ENCODE measurements at regions not wholly inside any gene's neighbourhood (a gene's known extent, or its start where the extent isn't known, plus 50 kb on each side); places are given as distances from the start of the nearest gene placed in this dataset.

DNA sequence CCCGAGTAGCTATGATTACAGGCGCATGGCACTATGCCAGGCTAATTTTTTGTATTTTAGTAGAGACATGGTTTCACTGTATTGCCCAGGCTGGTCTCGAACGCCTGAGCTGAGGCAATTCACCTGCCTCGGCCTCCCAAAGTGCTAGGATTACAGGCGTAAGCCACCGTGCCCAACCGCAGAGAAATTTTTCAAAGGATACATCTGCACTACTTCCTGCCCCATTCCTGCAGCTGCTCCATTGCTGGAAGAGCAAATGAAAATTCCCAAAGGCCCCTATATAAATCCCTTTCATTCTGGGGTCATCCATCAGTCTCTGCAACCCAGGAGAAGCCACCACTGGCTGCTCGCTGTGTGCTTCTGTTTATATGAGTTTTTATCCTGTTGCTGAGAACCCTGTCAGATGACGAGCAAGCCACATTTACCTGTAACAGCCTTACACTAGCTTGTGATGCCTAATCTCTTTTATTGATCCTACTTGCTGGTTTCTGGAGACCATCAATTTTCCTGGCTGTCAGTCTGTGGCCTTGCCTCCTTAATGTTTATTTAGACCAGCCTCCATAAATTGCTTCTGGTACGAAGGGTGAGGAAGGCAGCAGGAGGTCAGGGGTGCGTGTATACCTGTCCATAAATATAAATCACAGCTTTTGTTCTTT is 925.3 kb downstream of the TLE4 start:
- Histone ChIP-seq H3K27ac (ENCODE audit: low read length) (no peak overlapping the region), H3K4me1 (ENCODE audit: control insufficient read depth, insufficient read depth, low read length) (no peaks in the 10 kb centered on the region), H3K4me3 (ENCODE audit: low read depth in 2 of 2, low read length in 2 of 2) (no peak overlapping the region), H3K27me3 (ENCODE audit: control insufficient read depth, insufficient read depth, low read length) (no peaks in the 10 kb centered on the region), H3K9me3 (ENCODE audit: control insufficient read depth, insufficient read depth, low read depth, low read length) (no peaks in the 10 kb centered on the region), H3K36me3 (ENCODE audit: control insufficient read depth, insufficient read depth, low read length) (no peaks in the 10 kb centered on the region)
- TF ChIP-seq, protein P1, sequence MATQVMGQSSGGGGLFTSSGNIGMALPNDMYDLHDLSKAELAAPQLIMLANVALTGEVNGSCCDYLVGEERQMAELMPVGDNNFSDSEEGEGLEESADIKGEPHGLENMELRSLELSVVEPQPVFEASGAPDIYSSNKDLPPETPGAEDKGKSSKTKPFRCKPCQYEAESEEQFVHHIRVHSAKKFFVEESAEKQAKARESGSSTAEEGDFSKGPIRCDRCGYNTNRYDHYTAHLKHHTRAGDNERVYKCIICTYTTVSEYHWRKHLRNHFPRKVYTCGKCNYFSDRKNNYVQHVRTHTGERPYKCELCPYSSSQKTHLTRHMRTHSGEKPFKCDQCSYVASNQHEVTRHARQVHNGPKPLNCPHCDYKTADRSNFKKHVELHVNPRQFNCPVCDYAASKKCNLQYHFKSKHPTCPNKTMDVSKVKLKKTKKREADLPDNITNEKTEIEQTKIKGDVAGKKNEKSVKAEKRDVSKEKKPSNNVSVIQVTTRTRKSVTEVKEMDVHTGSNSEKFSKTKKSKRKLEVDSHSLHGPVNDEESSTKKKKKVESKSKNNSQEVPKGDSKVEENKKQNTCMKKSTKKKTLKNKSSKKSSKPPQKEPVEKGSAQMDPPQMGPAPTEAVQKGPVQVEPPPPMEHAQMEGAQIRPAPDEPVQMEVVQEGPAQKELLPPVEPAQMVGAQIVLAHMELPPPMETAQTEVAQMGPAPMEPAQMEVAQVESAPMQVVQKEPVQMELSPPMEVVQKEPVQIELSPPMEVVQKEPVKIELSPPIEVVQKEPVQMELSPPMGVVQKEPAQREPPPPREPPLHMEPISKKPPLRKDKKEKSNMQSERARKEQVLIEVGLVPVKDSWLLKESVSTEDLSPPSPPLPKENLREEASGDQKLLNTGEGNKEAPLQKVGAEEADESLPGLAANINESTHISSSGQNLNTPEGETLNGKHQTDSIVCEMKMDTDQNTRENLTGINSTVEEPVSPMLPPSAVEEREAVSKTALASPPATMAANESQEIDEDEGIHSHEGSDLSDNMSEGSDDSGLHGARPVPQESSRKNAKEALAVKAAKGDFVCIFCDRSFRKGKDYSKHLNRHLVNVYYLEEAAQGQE (IDR thresholded peaks at IDR 0.05; ENCODE audit: insufficient read depth in 1 of 2, low read depth in 2 of 2, low read length in 1 of 2) = no peak
- TF ChIP-seq SIN3A (IDR thresholded peaks at IDR 0.05; ENCODE audit: borderline replicate concordance, insufficient read depth, low read depth, low read length) (no peak), TCF7L2 (IDR thresholded peaks at IDR 0.05; ENCODE audit: low read depth, low read length) (no peak), POLR2AphosphoS5 (IDR thresholded peaks at IDR 0.05; ENCODE audit: low read depth, low read length) (no peak)
- TF ChIP-seq, protein P2, sequence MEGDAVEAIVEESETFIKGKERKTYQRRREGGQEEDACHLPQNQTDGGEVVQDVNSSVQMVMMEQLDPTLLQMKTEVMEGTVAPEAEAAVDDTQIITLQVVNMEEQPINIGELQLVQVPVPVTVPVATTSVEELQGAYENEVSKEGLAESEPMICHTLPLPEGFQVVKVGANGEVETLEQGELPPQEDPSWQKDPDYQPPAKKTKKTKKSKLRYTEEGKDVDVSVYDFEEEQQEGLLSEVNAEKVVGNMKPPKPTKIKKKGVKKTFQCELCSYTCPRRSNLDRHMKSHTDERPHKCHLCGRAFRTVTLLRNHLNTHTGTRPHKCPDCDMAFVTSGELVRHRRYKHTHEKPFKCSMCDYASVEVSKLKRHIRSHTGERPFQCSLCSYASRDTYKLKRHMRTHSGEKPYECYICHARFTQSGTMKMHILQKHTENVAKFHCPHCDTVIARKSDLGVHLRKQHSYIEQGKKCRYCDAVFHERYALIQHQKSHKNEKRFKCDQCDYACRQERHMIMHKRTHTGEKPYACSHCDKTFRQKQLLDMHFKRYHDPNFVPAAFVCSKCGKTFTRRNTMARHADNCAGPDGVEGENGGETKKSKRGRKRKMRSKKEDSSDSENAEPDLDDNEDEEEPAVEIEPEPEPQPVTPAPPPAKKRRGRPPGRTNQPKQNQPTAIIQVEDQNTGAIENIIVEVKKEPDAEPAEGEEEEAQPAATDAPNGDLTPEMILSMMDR (IDR thresholded peaks at IDR 0.05) = no peak
- intact Hi-C loops (cut with micrococcal nuclease; ENCODE audit: unreplicated experiment) = no loop called here
- DNase-seq (ENCODE audit: low read depth, low spot score) (no peak), ATAC-seq (no peak)
- in situ Hi-C loops (cut with HindIII; ENCODE audit: low pct_unique_long_range_greater_than_20kb, low sequenced_read_pairs) = no loop called here
- ChIA-PET POLR2A (no interaction called here), CTCF (no interaction called here)
- no TSS peak for BruUV-seq (replicated peaks)

DNA sequence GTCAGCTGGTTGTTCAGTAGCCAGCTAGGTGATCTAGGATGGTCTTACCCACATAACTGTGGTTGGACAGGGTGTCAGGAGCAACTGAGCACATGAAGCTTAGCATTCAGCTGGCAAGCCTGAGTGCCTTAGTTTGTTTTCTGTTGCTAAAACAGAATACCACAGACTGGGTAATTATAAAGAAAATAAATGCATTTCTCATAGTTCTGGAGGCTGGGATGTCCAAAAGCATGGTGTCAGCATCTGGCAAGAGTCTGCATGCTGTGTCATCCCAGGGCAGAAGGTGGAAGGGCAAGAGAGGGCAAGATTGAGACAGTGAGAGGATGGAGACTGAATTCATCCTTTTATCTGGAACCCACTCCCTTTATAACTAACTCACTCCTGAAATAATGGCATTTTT is 921.5 kb downstream of the TLE4 start:
- intact Hi-C loops (cut with micrococcal nuclease; ENCODE audit: unreplicated experiment) (no loop called here), in situ Hi-C loops (cut with HindIII; ENCODE audit: low pct_unique_long_range_greater_than_20kb, low sequenced_read_pairs) (no loop called here)
- ChIA-PET POLR2A (no interaction called here), CTCF (no interaction called here)
- Histone ChIP-seq H3K4me3 (ENCODE audit: low read depth in 2 of 2, low read length in 2 of 2) (no peak overlapping the region), H3K9me3 (ENCODE audit: control insufficient read depth, insufficient read depth, low read depth, low read length) (no peaks in the 10 kb centered on the region), H3K27me3 (ENCODE audit: control insufficient read depth, insufficient read depth, low read length) (no peaks in the 10 kb centered on the region), H3K4me1 (ENCODE audit: control insufficient read depth, insufficient read depth, low read length) (no peaks in the 10 kb centered on the region), H3K36me3 (ENCODE audit: control insufficient read depth, insufficient read depth, low read length) (no peaks in the 10 kb centered on the region), H3K27ac (ENCODE audit: low read length) (no peak overlapping the region)
- TF ChIP-seq TCF7L2 (IDR thresholded peaks at IDR 0.05; ENCODE audit: low read depth, low read length) (no peak), SIN3A (IDR thresholded peaks at IDR 0.05; ENCODE audit: borderline replicate concordance, insufficient read depth, low read depth, low read length) (no peak), POLR2AphosphoS5 (IDR thresholded peaks at IDR 0.05; ENCODE audit: low read depth, low read length) (no peak)
- TF ChIP-seq, protein P2 (IDR thresholded peaks at IDR 0.05) = no peak
- TF ChIP-seq, protein P1 (IDR thresholded peaks at IDR 0.05; ENCODE audit: insufficient read depth in 1 of 2, low read depth in 2 of 2, low read length in 1 of 2) = no peak
- no TSS peak for BruUV-seq (replicated peaks)
- no peak for DNase-seq (ENCODE audit: low read depth, low spot score)
- ATAC-seq = no peak

All from Panc1 (cell line).